NCI-H2081 treated with DMSO at 0.1 percent for 48 hours (cell line): ENCODE measurements at regions not wholly inside any gene's neighbourhood (a gene's known extent, or its start where the extent isn't known, plus 50 kb on each side); places are given as distances from the start of the nearest gene placed in this dataset.
A peak's percentile ranks its signal among the peaks of the same experiment; 100 is the strongest.

Source experiments
- DNase-seq: peaks from one replicate; lab custom pipeline; 2025; lab: John Stamatoyannopoulos, UW

DNA sequence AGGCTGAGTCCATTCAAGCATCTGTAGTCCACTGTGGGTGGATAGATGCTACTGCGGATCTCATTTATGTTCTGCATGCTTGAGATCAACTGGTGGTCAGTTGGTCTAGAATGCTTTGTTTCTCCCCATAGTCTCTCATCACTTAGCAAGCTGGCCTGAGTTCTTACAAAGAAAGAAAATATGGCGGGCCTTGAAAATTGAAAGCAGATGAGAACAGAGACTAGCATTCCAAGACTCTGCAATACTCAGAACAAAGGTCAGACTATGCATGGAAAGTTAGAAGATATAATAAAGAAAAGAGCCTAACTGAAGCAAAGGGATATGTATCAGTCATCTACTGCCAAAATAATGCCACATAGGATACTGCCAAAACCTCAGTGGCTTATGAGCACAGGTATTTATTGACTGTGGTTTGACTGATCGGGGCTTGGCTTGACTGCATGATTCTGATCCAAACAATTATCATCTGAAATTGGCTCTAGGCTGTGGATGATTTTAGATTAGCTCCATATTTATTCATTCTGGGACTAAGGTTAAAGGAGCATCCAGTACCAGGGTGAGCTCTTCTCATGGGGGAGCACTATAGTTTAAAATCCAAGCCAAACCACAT, 258.9 kb downstream of the TAF11L14 start:
- no peak for DNase-seq

GRCh38 chr5:17895288-17896033, 261.2 kb downstream of the TAF11L14 start:
- DNase-seq, result no peak

- no peak for DNase-seq
Observed at GRCh38 chr5:17896605-17897004, 262.3 kb downstream of the TAF11L14 start.

DNA sequence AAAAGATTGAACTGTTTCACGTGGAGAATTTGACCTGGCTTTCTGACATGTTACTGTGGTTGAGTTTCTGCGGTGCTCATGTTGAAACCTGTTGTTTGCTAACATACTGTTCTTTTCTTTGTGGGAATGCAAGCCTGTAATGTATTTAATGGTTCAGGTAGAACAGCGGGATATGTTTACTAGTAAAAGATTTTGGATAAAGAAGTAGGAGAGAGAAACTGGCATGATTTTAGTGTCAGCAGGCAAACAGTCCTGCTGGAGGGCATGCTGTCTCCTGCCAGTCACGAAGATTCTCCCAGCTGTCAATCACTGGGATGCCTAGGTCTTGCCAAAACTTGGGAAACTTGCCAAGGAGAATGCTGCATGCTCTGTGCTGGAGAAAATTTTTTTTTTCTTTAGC, 263.5 kb downstream of the TAF11L14 start:
- no peak for DNase-seq

DNA sequence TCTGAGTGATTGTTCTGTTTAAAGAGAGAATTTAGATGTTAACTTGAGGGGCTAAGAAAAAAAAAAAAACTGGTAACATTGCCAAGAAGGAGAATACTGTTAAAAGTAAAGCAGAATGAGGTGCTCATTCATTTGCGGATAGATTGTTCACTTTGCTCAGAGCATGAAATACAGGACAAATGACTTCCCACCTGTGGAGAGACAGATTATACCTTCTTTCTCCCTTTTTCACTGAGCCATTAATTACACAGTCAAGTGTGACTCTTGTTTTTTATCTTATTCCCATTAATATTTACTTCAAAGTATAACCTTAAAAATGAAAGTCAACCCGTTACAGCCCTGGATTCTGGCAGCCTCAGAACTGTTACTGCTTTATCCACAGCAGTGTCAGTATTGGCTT, 264.5 kb downstream of the TAF11L14 start:
- no peak for DNase-seq

- DNase-seq, result no peak
Observed at GRCh38 chr5:17907094-17907493, 272.8 kb downstream of the TAF11L14 start.

DNA sequence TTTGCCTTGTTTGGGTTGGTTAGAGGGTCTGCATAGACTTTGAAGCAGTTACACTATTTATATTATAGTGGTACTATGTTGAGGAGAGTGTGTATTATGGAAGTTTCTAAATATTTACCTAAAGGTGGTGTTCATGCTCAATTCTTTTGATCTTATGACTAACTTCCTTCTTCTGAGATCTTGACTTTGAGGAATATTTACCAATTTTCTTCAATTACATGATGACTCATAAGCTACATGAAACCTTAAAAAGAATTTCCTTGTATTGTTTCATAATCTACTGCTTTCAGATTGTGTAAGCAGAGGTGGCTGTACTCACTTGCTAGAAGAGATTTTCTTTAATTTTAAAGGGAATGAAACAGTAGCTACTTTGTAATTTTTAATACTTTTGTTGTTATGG, 276.1 kb downstream of the TAF11L14 start:
- DNase-seq, result no peak

GRCh38 chr5:17912794-17913193, 278.5 kb downstream of the TAF11L14 start:
- no peak for DNase-seq

- no peak for DNase-seq
Observed at GRCh38 chr5:17916446-17916845, 282.2 kb downstream of the TAF11L14 start.

DNA sequence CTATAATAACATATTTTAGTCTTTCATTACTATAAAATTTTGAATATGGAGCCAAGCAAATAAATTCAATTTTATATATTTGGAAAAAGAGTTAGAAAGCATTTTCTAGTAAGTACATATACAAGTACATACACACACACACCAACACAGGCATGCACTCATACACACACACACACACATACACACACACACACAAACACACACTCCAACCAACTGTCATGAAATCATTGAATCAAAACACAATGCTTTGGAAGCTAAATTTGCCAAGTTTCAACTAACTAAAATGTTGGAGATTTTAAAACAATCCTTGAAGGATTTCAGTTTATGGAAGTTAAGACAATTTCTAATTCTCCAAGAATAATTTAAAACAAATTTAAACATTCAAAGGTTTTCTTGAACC, 283.2 kb downstream of the TAF11L14 start:
- no peak for DNase-seq

- DNase-seq, result no peak
Observed at GRCh38 chr5:17918373-17919104, 284.3 kb downstream of the TAF11L14 start.

- no peak for DNase-seq
Observed at GRCh38 chr5:17925276-17925675, 291.0 kb downstream of the TAF11L14 start.

- DNase-seq, result no peak
Observed at GRCh38 chr5:17928581-17928981, 294.3 kb downstream of the TAF11L14 start.

DNA sequence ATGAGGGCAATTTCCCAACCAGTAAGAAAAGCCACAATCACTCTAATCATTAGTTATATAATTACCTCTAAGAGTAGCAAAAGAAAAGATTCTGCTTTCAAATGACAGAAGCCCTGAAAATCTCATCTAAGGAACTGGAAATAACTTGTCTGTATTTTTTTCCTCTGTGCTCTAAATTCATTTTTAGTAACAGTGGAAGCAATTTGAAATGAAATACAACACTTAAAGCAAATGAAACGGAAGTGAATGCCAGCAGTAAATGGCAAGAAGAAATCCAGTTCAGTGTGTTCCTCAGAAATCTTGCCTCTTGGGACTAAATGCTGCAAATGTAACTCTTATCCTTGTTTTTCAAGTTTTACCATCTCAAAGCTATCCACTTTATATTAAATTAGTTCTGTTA, 294.9 kb downstream of the TAF11L14 start:
- DNase-seq, result no peak

- DNase-seq, result no peak
Observed at GRCh38 chr5:17930346-17930745, 296.1 kb downstream of the TAF11L14 start.

DNA sequence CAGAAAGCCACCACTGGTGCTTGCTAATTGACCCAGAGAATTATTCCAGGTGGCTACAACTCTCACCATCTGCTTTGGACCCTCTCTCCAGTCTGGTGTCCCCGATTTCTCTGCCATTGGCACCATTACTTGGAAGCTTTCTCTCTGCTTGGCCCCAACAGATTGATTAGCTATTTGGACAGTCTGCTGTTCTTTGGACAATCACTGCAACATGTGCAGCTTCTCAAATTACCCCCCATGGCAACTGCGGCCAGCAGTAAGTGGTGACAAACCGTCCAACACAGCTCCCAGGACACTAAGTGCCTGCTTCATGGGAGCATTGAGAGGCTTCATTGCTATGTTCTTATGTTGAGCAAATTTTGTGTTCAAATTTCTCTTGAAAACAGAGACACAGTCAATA, 309.8 kb downstream of the TAF11L14 start:
- no peak for DNase-seq

DNA sequence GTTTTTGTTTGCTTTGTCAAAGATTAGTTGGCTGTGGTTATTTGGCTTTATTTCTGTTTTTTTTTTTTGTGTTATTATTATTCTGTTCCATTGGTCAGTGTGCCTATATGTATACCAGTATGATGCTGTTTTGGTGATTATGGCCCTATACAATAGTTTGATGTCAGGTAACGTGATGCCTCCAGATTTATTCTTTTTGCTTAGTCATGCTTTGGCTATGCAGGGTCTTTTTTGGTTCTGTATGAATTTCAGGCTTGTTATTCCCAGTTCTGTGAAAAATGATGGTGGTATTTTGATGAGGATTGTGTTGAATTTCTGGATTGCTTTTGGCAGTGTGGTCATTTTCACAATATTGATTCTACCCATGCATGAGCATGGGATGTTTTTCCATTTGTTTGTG, 312.8 kb downstream of the TAF11L14 start:
- no peak for DNase-seq

- peak; percentile 54 for DNase-seq
Observed at GRCh38 chr5:17951392-17952169, 317.3 kb downstream of the TAF11L14 start.

GRCh38 chr5:17952231-17952630, 318.0 kb downstream of the TAF11L14 start:
- DNase-seq, result no peak

DNA sequence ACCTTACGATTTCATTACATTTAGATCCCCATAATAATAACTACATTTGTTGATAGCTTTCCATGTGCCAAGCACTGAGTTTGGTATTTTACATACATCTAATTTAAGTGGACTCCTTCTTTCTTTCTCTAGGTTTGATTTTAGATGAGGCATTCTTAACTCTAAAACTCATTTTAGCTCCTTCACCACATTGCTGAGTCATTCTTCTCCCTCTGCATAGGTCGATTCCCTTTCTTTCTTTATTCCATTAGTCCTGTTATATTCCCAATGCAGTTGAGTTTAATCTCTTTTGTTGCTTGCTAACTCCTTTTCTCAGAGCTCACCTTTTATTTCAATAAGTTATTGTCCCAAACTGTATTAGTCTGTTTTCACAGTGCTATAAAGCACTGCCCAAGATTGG, 329.8 kb downstream of the TAF11L14 start:
- DNase-seq, result no peak

GRCh38 chr5:17966640-17967402, 332.6 kb downstream of the TAF11L14 start:
- DNase-seq, result no peak

DNA sequence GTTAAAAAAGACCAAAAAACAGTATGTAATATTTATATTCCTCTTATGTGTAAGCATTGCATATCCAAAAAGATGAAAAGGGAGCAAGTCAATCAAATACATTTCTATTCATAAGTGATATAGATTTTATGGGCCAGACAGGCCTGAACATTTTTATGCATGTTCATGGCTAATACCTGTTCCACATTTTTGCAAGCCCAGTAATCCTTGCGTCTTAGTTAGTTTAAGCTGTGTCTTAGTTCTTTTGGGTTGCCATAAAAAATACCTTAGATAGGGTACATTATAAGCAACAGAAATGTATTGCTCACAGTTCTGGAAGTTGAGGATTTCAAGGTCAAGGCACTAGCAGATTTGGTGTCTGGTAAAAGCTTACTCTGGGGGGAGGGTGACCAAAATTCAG, 342.1 kb downstream of the TAF11L14 start:
- no peak for DNase-seq
